ENCODE measurements at regions not wholly inside any gene's neighbourhood (a gene's known extent, or its start where the extent isn't known, plus 50 kb on each side); places are given as distances from the start of the nearest gene placed in this dataset.

DNA sequence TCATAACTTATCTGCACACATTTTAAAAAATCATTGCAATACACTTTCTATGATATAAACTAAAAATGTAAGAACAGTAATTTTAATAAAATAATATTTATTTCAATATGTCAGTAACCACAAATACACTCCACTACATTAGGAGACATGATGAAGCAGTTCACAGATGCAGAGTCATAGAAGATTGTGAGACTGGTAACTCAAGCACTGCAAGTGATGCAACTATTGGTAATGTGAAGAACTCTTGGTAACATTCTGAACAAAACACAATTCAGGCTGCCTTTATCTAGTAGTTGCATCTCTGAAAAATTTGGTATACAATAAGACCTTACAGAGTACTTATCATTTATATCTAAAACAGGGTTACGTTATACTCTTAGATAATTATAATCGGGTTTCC, 52.6 kb upstream of the LRAT start:
- no peaks in the 10 kb centered on the region for H3K4me1 Mint-ChIP-seq (ENCODE audit: unreplicated experiment)

DNA sequence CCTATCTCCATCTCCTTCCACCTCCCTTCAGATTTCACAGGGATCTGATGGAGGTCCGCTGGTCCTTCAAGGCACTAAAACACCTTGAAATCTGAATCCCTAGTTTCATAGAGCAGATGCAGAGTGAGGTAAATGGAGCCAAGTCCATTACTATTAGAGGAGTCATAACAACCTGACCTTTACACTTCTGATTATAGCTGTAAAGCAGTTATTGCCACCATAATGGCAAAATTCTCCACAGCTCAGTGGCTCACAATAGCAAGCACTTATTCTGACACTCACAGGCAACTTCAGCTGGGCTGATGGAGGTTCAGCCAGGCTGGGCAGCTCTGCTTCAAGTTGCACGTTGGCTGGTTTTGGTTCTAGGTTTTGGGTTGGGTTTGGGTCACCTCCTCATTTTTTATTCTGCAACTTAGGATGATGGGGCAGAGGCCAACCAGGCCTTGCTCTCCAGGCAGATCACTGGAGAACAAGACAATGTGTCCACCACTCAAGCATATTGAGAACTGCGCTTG, 51.4 kb upstream of the LRAT start:
- Mint-ChIP-seq H3K4me1 (ENCODE audit: unreplicated experiment) (no peaks in the 10 kb centered on the region), H3K27me3 (peaks cover 33% of the 10 kb centered on the region), H3K9me3 (no peaks in the 10 kb centered on the region), H3K36me3 (no peaks in the 10 kb centered on the region), H3K27ac (no peak overlapping the region), H3K4me3 (no peak overlapping the region)
- no peak for TF ChIP-seq CTCF (conservative IDR thresholded peaks at IDR 0.05)
- no peak for DNase-seq (ENCODE audit: extremely low spot score, unreplicated experiment)

More for the DNA sequence above, 52.6 kb upstream of the LRAT start:
- DNase-seq (ENCODE audit: extremely low spot score, unreplicated experiment) = no peak
- no peak overlapping the region for H3K27ac Mint-ChIP-seq
- H3K9me3 Mint-ChIP-seq = no peaks in the 10 kb centered on the region
- H3K27me3 Mint-ChIP-seq = peaks cover 21% of the 10 kb centered on the region
- no peak for TF ChIP-seq CTCF (conservative IDR thresholded peaks at IDR 0.05)
- H3K4me3 Mint-ChIP-seq = no peak overlapping the region
- no peaks in the 10 kb centered on the region for H3K36me3 Mint-ChIP-seq
